Small intestine (tissue), 7 donors: ENCODE measurements at regions not wholly inside any gene's neighbourhood (a gene's known extent, or its start where the extent isn't known, plus 50 kb on each side); places are given as distances from the start of the nearest gene placed in this dataset.
"Not testable (repeated sequence)": the region's sequence is repeated elsewhere in the genome, so short reads cannot be mapped to it uniquely, and the experiment has no call there.

Experiments used
- DNase-seq, 2 donors: peaks; one replicate each; pipeline versions ENCODE4 v3.0.0 to v3.0.0-alpha.2; 2013
- FAIRE-seq: peaks from 2 replicates; lab custom pipeline; 2012; peaks lifted over from hg19 to GRCh38; lab: Jason Lieb, UNC
- H3K27ac ChIP-seq, 3 donors: one replicate each; pipeline ENCODE4 v1.5.1; 2013; ENCODE audit warnings: low read length in 2 of 3, mild to moderate bottlenecking in 2 of 3, control low read depth in 1 of 3, inconsistent platforms in 1 of 3, low read depth in 1 of 3, moderate library complexity in 1 of 3
- H3K27me3 ChIP-seq, 3 donors: one replicate each; pipeline ENCODE4 v1.6.1; 2013; ENCODE audit warnings: low read length in 3 of 3, inconsistent platforms in 1 of 3; ENCODE audit not compliant: control insufficient read depth in 3 of 3, insufficient read depth in 3 of 3
- H3K36me3 ChIP-seq, 3 donors: one replicate each; pipeline ENCODE4 v1.6.1; 2013; ENCODE audit warnings: low read length in 3 of 3, inconsistent platforms in 1 of 3, low read depth in 1 of 3, mild to moderate bottlenecking in 1 of 3, moderate library complexity in 1 of 3; ENCODE audit not compliant: control insufficient read depth in 3 of 3, insufficient read depth in 2 of 3
- H3K4me1 ChIP-seq, 3 donors: one replicate each; pipeline ENCODE4 v1.6.1; 2013; ENCODE audit warnings: low read length in 2 of 3, inconsistent platforms in 1 of 3, low read depth in 1 of 3, mild to moderate bottlenecking in 1 of 3, moderate library complexity in 1 of 3; ENCODE audit not compliant: control insufficient read depth in 3 of 3, insufficient read depth in 2 of 3
- H3K4me3 ChIP-seq, 3 donors: one replicate each; pipeline ENCODE4 v1.5.1; 2013; ENCODE audit warnings: low read length in 3 of 3, control low read depth in 1 of 3, inconsistent platforms in 1 of 3, low read depth in 1 of 3, mild to moderate bottlenecking in 1 of 3, moderate library complexity in 1 of 3
- H3K9me3 ChIP-seq, 2 donors: one replicate each; pipeline ENCODE4 v1.6.1; 2013; ENCODE audit warnings: low read depth in 1 of 2, low read length in 1 of 2; ENCODE audit not compliant: control insufficient read depth in 2 of 2, insufficient read depth in 1 of 2
- WGBS, 3 donors: extraction: QIAGEN DNeasy Blood & Tissue Kit; methylation state at CpG; one replicate each; pipeline ENCODE4 v1.1.7; 2013; 5-methylcytosine and 5-hydroxymethylcytosine counted together
- donor health status: healthy with polysubstance abuse.
- donor health status: control.
- donor health status: control.
- donor health status: Bipolar disorder and iron deficiency.
- donor health status: healthy.

DNA sequence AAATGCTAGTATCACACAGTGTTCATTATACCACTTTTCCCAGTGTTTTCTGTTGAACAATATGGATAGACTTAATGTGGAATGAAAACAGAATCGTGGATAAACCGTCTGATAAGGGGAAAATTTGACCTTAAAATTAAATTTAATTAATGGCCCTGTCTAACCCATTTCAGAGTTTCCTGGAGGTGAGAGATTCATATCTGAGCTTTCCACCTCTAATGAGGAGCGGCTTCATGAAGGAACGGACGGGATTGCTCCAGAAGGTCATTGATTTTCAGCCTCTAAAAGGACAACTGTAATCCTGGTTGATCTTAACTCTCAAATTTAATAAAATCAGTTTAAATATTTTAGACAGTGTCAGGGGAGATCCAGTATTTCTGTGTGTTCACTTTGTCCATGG lies 874.9 kb downstream of the GRID1 start:
- Histone ChIP-seq H3K4me3 (no peak overlapping the region), H3K27me3 (no peaks in the 10 kb centered on the region), H3K36me3 (no peaks in the 10 kb centered on the region), H3K9me3 (no peaks in the 10 kb centered on the region), H3K27ac (no peak overlapping the region), H3K4me1 (no peaks in the 10 kb centered on the region)
- no peak for FAIRE-seq
- no peak for DNase-seq
- WGBS, 3 donors: 73 to 82% (median 73%) methylated on average over 5 of the region's 5 CpGs

DNA sequence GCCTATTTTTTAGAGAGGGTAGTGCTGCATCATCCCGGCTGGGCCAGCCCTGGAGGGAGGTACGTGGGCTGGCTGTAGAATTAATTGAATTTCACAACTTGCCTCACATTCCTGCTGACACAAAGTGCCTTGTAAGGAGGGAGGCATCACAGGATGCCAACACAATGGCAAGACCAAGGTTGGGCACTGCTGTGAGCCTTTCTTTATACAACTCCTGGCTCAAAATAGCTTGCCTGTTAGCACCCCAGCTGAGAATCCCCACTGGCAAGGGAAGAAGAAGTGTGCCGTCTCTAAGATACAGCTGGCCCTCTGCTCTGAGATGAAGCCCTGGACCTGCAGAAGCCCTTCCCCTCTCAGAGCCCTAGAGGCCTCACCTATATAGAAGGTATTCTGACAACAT lies 873.9 kb downstream of the GRID1 start:
- H3K9me3 ChIP-seq: no peaks in the 10 kb centered on the region
- no peaks in the 10 kb centered on the region for H3K27me3 ChIP-seq
- no peak overlapping the region for H3K27ac ChIP-seq
- DNase-seq (no peak), FAIRE-seq (no peak)
- no peaks in the 10 kb centered on the region for H3K36me3 ChIP-seq
- 11 to 40% (median 19%) methylated on average over 3 of the region's 3 CpGs for WGBS, 3 donors
- no peaks in the 10 kb centered on the region for H3K4me1 ChIP-seq
- H3K4me3 ChIP-seq: no peak overlapping the region

DNA sequence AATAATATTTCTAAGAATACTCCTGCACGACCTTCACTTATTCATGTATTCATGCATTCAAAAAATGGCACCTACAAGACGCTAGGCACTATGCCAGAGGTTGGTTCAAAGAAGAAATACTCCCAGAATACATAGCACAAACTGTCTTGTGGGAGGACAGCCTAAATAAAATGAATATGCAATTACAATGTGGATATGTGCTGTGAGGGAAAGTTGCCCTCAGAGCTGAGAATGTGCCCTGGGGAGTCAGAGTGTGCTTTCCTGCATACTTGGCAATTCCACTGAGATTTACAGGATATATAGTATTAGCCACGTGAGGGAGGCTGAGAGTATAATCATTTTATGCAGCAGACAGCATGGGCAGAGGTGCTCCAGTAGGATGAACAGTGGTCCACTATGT lies 872.9 kb downstream of the GRID1 start:
- H3K4me3 ChIP-seq: no peak overlapping the region
- no peaks in the 10 kb centered on the region for H3K9me3 ChIP-seq
- 31 to 56% (median 43%) methylated on average over 3 of the region's 3 CpGs for WGBS, 3 donors
- no peaks in the 10 kb centered on the region for H3K27me3 ChIP-seq
- FAIRE-seq (no peak), DNase-seq (no peak)
- no peaks in the 10 kb centered on the region for H3K4me1 ChIP-seq
- no peaks in the 10 kb centered on the region for H3K36me3 ChIP-seq
- H3K27ac ChIP-seq: no peak overlapping the region

DNA sequence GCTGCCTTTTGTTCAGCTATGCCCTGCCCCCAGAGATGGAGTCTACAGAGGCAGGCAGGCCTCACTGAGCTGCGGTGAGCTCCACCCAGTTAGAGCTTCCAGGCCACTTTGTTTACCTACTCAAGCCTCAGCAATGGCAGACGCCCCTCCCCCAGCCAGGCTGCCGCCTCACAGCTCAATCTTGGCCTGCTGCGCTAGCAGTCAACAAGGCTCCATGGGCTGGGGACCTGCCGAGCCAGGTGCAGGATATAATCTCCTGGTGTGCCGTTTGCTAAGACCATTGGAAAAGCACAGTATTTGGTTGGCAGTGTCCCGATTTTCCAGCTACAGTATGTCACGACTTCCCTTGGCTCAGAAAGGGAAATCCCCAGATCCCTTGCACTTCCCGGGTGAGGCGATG lies 862.0 kb downstream of the GRID1 start:
- not testable (repeated sequence) for FAIRE-seq, H3K4me3 ChIP-seq
- WGBS, 3 donors: 84 to 92% (median 88%) methylated on average over 10 of the region's 10 CpGs

DNA sequence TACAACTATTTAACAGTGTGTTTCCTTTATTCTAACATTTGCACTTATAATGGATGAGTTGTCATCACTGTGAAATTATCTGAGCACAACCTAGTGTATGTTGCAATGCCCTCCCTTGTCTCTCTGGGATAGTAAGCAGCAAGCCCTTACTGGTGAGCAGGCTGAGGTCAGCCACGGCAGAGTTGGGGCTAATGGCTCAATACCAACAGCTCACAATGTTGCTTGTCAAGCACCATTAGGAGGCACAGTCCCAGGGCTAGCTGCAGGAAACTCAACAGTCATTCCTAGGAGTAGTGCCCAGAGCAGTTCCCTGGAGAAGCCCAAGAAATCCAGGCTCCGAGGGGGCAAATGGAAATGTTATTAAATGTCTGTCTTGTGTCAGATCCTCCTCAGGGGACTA lies 858.4 kb downstream of the GRID1 start:
- no peak for DNase-seq

More for the DNA sequence above, 862.0 kb downstream of the GRID1 start:
- not testable (repeated sequence) for H3K4me1 ChIP-seq, DNase-seq, H3K27me3 ChIP-seq, H3K36me3 ChIP-seq, H3K27ac ChIP-seq, H3K9me3 ChIP-seq

DNA sequence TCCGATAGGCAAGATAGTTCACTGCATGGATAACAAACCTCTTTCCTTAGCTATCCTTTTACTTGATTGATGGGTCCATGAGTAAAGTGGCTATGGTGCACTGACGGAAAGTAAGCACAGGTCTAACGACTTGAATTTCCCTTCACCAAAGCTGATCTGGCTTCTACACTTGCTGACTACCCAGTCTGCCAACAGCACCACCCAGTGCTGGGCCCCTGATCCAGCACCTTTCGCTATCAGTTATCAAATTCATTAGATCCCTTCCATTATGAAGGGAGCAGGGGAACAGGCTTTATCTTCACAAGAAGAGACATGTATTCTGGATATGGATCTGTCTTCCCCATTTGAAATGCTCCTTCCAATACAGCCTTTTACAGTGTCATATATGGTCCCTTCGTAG lies 855.9 kb downstream of the GRID1 start:
- Histone ChIP-seq H3K4me3 (no peak overlapping the region), H3K27me3 (no peaks in the 10 kb centered on the region), H3K4me1 (no peaks in the 10 kb centered on the region), H3K27ac (no peak overlapping the region), H3K36me3 (no peaks in the 10 kb centered on the region), H3K9me3 (no peaks in the 10 kb centered on the region)
- 73 to 76% (median 73%) methylated on average over 5 of the region's 5 CpGs for WGBS, 3 donors
- FAIRE-seq (no peak), DNase-seq (no peak)

More for the DNA sequence above, 858.4 kb downstream of the GRID1 start:
- Histone ChIP-seq H3K9me3 (peaks cover 0 to 10% of the 10 kb centered on the region in 2 donors), H3K4me1 (no peaks in the 10 kb centered on the region), H3K36me3 (no peaks in the 10 kb centered on the region), H3K4me3 (no peak overlapping the region), H3K27ac (no peak overlapping the region), H3K27me3 (no peaks in the 10 kb centered on the region)
- WGBS, 3 donors: 69 to 83% (median 75%) methylated on average over 2 of the region's 2 CpGs
- no peak for FAIRE-seq

DNA sequence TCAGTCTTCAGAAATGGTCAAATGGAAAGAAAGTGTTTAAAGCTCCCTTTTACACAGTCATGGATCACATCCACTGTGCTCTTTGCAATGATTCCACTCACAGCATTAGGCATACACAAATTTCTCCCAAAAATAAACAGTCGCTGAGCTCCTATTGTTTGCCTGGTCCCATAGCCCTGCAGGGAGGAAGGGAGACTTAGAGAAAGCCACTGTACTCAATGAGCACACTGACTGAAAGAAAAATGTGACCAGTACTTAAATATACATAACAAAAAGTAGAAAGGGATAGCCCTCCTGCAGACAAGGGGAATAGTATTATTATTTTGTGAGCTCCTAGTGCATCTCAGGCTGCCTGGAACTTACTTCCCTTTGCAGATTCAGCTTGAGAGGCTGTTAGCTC lies 853.2 kb downstream of the GRID1 start:
- DNase-seq: no peak
- H3K4me1 ChIP-seq: no peaks in the 10 kb centered on the region
- FAIRE-seq: no peak
- no peaks in the 10 kb centered on the region for H3K9me3 ChIP-seq
- H3K36me3 ChIP-seq: no peaks in the 10 kb centered on the region
- H3K27me3 ChIP-seq: no peaks in the 10 kb centered on the region
- no peak overlapping the region for H3K4me3 ChIP-seq
- 50 to 58% (median 54%) methylated on average over 1 of the region's 1 CpG for WGBS, 3 donors
- H3K27ac ChIP-seq: no peak overlapping the region

DNA sequence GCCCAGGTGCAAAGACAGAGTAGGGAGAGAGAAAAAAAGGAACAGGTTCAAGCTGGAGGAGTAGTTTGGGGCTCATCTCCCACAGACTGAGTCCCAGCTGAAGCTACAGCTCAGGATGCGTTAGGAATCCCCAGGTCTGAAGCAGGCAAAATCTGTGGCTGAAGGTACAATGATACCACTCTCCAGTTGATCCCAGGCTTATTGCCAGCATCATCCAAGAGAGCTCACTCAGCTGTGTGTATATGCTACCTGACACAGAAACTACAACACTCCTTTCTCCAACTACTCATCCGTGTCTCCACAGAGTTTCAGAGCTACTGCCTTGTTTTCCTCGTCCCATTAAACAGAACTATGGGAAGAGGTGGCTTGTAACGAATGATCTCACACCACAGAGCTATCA lies 851.3 kb downstream of the GRID1 start:
- DNase-seq (no peak), FAIRE-seq (no peak)
- Histone ChIP-seq H3K9me3 (no peaks in the 10 kb centered on the region), H3K4me1 (no peaks in the 10 kb centered on the region), H3K36me3 (no peaks in the 10 kb centered on the region), H3K27me3 (no peaks in the 10 kb centered on the region), H3K4me3 (no peak overlapping the region), H3K27ac (no peak overlapping the region)
- WGBS, 3 donors: 55 to 72% (median 64%) methylated on average over 4 of the region's 4 CpGs

DNA sequence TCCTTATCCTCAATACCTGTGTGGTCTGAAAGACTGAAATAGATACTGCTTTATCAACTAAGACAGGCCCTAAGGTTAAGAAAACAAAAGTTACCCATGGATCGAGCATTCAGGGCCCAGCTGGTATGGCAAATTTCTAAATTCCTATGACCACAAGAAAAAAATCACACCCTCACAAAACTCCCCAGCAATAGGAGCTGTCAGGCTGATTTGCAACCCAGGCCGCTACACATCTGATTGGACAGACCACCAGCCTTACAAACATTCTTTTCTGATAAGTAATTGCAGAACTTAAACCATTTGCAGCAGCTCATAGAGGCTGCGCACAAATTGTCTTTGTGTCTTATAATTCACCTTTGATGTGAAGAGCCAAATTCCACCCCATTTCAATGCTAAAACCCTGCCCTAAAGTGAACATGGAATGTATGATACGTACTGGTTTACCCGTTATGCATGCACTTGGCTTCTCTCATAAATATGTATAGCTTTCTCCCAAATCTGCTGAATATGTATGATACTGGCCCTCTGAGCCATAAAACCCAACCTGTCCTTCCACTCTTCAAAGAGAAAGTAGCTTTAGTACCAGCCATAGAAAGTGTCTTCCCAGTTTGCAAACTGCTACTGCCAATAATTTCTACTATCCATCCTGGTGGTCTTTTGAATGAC lies 842.5 kb downstream of the GRID1 start:
- no peak for DNase-seq
- no peak for FAIRE-seq
- WGBS, 3 donors: 59 to 72% (median 68%) methylated on average over 5 of the region's 5 CpGs
- Histone ChIP-seq H3K9me3 (peaks cover 0 to 12% of the 10 kb centered on the region in 2 donors), H3K27ac (no peak overlapping the region), H3K27me3 (peaks cover 0 to 5% (median 3%) of the 10 kb centered on the region in 3 donors), H3K36me3 (no peaks in the 10 kb centered on the region), H3K4me3 (no peak overlapping the region), H3K4me1 (no peaks in the 10 kb centered on the region)
